Muscle of arm (tissue), 1 donor: ENCODE measurements at regions not wholly inside any gene's neighbourhood (a gene's known extent, or its start where the extent isn't known, plus 50 kb on each side); places are given as distances from the start of the nearest gene placed in this dataset.
"Not testable (repeated sequence)": the region's sequence is repeated elsewhere in the genome, so short reads cannot be mapped to it uniquely, and the experiment has no call there.

Source experiments
- DNase-seq: peaks from one replicate; pipeline ENCODE4 v3.0.0-alpha.2; 2013

- no peak for DNase-seq
Observed at GRCh38 chr5:56686337-56687195, 128.8 kb upstream of the MAP3K1 start.

DNA sequence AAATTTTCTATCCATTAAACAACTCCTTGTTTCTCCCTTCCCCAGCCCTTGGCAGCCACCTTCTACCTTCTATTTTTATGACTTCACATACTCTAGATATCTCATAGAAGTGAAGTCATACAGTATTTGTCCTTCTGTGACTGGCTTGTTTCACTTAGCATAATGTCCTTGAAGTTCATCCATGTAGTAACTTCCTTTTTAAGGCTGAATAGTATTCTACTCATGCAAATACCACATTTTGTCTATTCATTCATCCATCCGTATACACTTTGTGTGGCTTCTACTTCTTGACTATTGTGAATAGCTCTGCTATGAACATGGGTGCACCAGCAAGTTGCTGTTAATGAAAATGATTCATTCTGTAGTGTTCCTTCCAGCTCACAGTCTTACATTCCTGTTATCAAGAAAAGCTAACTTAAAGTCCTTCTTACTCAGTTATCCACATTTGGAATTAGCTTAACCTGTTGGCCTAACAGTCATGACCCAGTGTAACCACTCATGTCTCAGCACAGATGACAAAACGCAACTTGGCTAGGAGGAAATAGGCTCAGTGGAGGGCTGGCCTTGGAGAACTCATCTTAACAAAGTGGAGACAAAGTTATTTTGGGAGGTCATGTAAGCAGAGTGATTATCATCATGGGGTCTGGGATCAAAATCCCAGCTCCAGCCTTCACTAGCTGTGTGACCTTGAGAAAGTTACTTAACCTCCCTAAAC, 129.7 kb upstream of the MAP3K1 start:
- no peak for DNase-seq

DNA sequence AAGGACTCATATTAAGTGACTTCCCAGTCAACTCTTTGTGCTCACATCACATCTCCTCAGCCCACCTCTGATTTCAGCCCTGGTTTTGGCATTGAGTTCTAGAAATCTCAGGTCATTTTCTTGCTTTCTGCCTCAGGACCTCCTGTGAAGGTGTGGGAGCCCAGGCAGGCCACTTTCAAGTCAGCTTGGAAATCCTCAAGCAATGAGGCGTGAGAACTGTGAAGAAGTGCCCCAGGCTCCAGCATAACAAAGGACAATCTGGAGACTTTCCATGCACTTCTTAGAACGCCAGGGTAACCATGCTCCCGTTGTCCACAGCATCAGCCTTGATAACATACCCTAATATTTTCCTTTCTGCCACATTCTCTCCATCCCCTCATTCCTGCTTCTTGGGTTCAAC, 131.2 kb upstream of the MAP3K1 start:
- DNase-seq, result no peak

DNA sequence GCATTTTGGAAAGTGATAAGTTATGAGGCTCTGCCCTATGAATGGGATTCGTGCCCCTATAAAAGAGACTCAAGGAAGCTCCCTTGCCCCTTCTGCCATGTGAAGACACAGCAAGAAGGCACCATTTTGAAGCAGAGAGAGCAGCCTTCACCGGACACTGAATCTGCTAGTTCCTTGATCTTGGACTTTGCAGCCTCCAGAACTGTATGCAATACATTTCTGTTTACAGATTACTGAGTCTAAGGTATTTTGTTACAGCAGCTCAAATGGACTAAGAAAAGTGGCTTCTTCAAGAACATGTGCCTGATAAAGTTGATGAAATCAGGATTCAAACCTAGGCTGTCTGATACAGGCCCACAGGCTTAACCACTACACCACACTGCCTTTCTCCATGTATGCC, 131.6 kb upstream of the MAP3K1 start:
- no peak for DNase-seq

GRCh38 chr5:56683281-56683680, 132.1 kb upstream of the MAP3K1 start:
- DNase-seq, result no peak

DNA sequence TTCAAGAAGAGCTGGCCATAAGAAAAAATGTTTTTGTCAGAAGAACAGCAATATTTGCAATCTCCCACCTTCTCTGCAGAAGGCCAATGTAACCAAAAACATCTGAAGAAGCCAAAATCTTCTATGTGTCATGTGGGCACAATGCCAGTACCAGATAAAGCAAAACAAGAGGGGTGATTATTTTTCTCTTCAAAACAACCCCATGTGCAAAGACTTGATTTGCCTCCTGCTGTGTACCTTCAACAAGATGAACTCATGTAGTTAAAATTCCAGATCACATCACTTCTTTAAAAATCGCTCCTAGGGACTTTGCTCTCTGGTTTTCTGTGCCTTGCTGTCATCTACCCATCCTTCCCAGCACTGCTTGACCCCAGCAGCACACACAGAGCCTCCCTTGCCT, 134.0 kb upstream of the MAP3K1 start:
- DNase-seq, result no peak

- no peak for DNase-seq
Observed at GRCh38 chr5:56680731-56681130, 134.6 kb upstream of the MAP3K1 start.

- no peak for DNase-seq
Observed at GRCh38 chr5:56677690-56678305, 137.6 kb upstream of the MAP3K1 start.

DNA sequence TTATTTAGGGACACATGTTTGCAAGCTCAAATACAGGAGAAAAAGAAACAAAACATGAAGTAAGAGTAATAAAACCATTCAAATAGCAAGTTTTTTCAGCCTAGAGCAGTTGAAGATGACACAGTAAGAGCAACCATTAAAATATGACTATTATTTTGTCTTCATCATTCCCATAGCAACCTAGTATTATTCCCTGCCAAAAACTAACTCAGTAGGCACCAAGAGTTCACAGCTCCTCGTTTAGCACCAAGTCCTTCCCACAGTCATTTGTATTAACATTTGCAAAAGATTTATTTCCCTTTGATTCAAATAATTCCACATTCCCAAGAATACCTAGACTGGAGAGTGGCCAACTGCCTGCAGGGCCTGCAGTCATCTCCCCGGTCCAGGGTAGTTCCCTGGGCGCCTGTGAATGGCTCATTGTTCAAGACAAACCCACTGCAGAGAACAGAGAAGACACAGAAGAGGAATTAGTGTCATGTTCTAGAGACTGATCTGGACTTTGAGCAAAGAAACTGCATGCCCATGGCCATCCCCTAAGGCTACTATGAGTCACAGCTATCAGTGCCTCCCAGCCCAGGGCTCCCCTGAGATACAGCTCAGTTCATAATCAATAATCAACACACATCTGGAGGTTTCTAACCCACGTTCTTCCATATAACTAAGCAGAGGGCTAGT, 139.1 kb upstream of the MAP3K1 start:
- DNase-seq, result no peak

DNA sequence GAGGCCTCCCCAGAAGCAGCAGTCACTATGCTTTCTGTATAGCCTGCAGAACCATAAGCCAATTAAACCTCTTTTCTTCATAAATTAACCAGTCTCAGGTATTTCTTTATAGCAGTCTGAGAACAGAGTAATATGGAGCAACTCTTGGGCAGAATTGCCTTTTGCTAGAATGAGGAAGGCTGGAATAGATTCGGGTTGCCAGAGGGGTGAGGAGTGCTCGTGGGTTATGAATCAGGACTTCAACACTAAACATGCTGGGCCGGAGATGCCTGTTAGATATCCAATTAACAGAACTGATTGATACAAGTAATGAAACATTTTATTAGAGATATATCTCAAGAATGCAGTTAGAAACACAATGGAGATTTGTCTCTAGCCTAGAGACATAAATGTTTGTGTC, 140.9 kb upstream of the MAP3K1 start:
- DNase-seq, result no peak

DNA sequence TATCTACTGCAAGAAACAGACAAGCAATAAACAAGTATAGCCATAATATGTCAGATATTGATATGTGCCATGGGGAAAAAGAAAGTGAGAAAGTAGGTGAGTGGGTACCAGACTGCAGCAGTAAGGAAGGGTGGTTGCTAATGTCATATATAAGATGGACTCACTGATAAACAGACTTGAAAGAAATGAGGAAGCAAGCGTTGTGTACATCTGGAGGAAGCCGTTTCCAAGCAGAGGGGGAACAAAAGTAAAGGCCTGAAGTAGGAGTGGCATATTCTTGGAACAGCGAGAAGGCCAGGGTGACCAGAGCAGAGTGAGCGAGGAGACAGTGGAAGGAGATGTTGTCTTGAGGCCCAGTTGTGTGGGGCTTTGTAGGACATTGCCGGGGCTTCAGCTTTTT, 142.2 kb upstream of the MAP3K1 start:
- no peak for DNase-seq

DNA sequence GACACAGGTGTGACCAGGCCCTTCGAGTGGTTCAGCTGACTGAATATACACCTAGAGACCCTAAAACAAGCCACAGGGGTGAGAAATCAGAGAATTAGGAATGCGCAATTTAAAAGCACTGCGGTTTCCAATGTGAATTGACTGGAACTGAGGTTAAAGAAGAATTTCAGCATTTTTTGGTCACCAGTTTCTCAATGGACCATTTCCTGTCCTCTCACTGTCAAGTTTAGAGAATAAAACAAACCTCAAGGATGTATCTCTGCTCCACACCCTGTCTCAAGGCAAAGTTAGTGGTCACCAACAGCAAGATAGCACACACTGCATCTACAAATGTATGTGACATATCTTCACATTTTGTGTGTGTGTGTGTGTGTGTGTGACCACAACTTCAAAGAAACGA, 143.8 kb upstream of the MAP3K1 start:
- DNase-seq, result no peak

GRCh38 chr5:56670916-56671315, 144.4 kb upstream of the MAP3K1 start:
- DNase-seq, result no peak

GRCh38 chr5:56669534-56670483, 145.5 kb upstream of the MAP3K1 start:
- peak; percentile 31 for DNase-seq

DNA sequence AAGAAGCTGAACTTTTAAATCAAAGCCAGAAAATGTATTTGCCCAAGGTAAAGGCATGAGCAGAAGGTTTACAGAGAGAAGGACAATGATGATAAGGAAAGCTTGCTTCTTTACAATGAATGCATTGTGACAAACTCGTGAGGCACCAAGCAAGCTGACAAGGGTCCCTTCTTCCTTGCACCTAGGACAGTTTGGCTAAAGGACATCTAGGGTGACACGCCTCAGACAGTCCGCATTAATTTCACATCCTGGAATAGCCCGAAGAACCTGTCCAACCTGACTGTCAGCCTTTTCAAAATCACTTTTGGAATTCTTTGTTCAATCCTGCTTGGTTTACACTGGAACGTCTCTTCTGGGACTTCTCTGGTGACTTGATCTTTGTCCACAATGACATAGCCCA, 146.4 kb upstream of the MAP3K1 start:
- DNase-seq, result no peak

- DNase-seq, result no peak
Observed at GRCh38 chr5:56667692-56668091, 147.7 kb upstream of the MAP3K1 start.

GRCh38 chr5:56666901-56667300, 148.4 kb upstream of the MAP3K1 start:
- DNase-seq, result no peak

GRCh38 chr5:56665117-56665516, 150.2 kb upstream of the MAP3K1 start:
- not testable (repeated sequence) for DNase-seq

GRCh38 chr5:56664025-56664424, 151.3 kb upstream of the MAP3K1 start:
- DNase-seq, result no peak

- DNase-seq, result no peak
Observed at GRCh38 chr5:56663523-56663922, 151.8 kb upstream of the MAP3K1 start.

DNA sequence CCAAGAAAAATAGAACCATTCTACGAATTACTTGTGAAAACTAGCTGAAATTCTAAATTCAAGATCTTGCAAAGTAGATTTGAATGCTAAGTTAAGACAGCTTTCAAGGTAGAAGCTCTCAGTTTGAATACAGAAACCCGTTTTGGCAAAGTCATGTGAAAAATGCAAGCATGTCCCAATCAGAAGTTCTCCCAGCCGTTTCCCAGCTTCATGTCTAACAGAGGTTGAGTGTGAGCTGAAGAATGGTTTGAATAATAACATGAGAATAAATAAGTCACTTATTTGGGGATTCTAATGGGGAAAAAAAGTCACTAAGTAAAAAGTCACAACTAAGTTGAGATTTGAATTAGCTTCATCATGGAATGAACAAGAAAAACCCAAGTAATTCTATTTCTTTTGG, 152.5 kb upstream of the MAP3K1 start:
- no peak for DNase-seq
